CD14-positive monocyte (primary cell): ENCODE measurements at regions not wholly inside any gene's neighbourhood (a gene's known extent, or its start where the extent isn't known, plus 50 kb on each side); places are given as distances from the start of the nearest gene placed in this dataset.

Source experiments
- DNase-seq, 3 donors: peaks; one replicate each; pipeline ENCODE4 v3.0.0-alpha.2; 2011 to 2022
- H2AFZ ChIP-seq: 2 replicates; pipeline ENCODE4 v1.6.0; 2012; ENCODE audit warnings: mild to moderate bottlenecking, low read depth, low read length, inconsistent platforms; ENCODE audit not compliant: insufficient read depth, poor library complexity, severe bottlenecking
- H3K27ac ChIP-seq, 2 donors: 1 replicate in 1 of 2; 2 replicates in 1 of 2; pipeline ENCODE4 v1.5.1; 2012 to 2013; ENCODE audit warnings: low read length in 2 of 2, control low read depth in 1 of 2, inconsistent platforms in 1 of 2, low read depth in 1 of 2, mild to moderate bottlenecking in 1 of 2
- H3K27me3 ChIP-seq, 2 donors: one replicate each; pipeline versions ENCODE4 v1.6.0 to v1.6.1; 2011 to 2013; ENCODE audit warnings: low read length in 2 of 2; ENCODE audit not compliant: control insufficient read depth in 2 of 2, insufficient read depth in 2 of 2
- H3K36me3 ChIP-seq, 2 donors: replicated peaks in 1 of 2; 1 replicate in 1 of 2; 2 replicates in 1 of 2; pipeline versions ENCODE4 v1.5.1 to v1.6.1; 2012 to 2013; ENCODE audit warnings: low read length in 2 of 2, control low read depth in 1 of 2, inconsistent platforms in 1 of 2, mild to moderate bottlenecking in 1 of 2; ENCODE audit not compliant: insufficient read depth in 2 of 2, control insufficient read depth in 1 of 2
- H3K4me1 ChIP-seq, 2 donors: 1 replicate in 1 of 2; 2 replicates in 1 of 2; pipeline versions ENCODE4 v1.5.1 to v1.6.1; 2012 to 2013; ENCODE audit warnings: low read length in 2 of 2, control low read depth in 1 of 2, inconsistent platforms in 1 of 2, mild to moderate bottlenecking in 1 of 2, moderate library complexity in 1 of 2; ENCODE audit not compliant: insufficient read depth in 2 of 2, control insufficient read depth in 1 of 2
- H3K4me2 ChIP-seq: replicated peaks from 2 replicates; pipeline ENCODE3; 2012; ENCODE audit warnings: low read length, moderate library complexity, mild to moderate bottlenecking; ENCODE audit not compliant: poor library complexity, severe bottlenecking; ENCODE audit errors: extremely low read depth
- H3K4me3 ChIP-seq, 3 experiments: fragments of 200-600 bp in 1 of 3; sonication (generic) in 1 of 3; replicated peaks in 1 of 3; 1 replicate in 2 of 3; 2 replicates in 1 of 3; pipeline ENCODE4 v1.5.1; 2011 to 2013; ENCODE audit warnings: low read length in 3 of 3, mild to moderate bottlenecking in 3 of 3, control low read depth in 2 of 3, low read depth in 2 of 3, inconsistent platforms in 1 of 3, moderate library complexity in 1 of 3
- H3K79me2 ChIP-seq: 2 replicates; pipeline ENCODE4 v1.6.0; 2012; ENCODE audit warnings: mild to moderate bottlenecking, control low read depth, inconsistent platforms, low read length, moderate library complexity; ENCODE audit not compliant: insufficient read depth
- H3K9ac ChIP-seq: 2 replicates; pipeline ENCODE4 v1.6.0; 2017; ENCODE audit warnings: low read length, mild to moderate bottlenecking; ENCODE audit not compliant: insufficient read depth, poor library complexity, severe bottlenecking
- H3K9me3 ChIP-seq, 2 donors: replicated peaks in 1 of 2; 1 replicate in 1 of 2; 2 replicates in 1 of 2; pipeline versions ENCODE4 v1.5.1 to v1.6.1; 2012 to 2013; ENCODE audit warnings: low read length in 2 of 2, control low read depth in 1 of 2; ENCODE audit not compliant: control insufficient read depth in 1 of 2, insufficient read depth in 1 of 2
- H4K20me1 ChIP-seq: 2 replicates; pipeline ENCODE4 v1.6.0; 2012; ENCODE audit warnings: mild to moderate bottlenecking, low read length, control low read depth, moderate library complexity; ENCODE audit not compliant: insufficient read depth
- H3K27ac Mint-ChIP-seq, 7 donors: one replicate each; pipeline ENCODE4 v1.8.0; 2020; ENCODE audit warnings: mild to moderate bottlenecking in 7 of 7, mixed read lengths in 7 of 7, moderate library complexity in 6 of 7, inconsistent platforms in 2 of 7
- H3K27me3 Mint-ChIP-seq, 3 donors: one replicate each; pipeline ENCODE4 v1.8.0; 2021 to 2022; ENCODE audit warnings: low read depth in 3 of 3, mild to moderate bottlenecking in 3 of 3, mixed read lengths in 3 of 3, moderate library complexity in 3 of 3, inconsistent platforms in 1 of 3
- H3K36me3 Mint-ChIP-seq, 2 donors: one replicate each; pipeline ENCODE4 v1.8.0; 2020; ENCODE audit warnings: mixed read lengths in 2 of 2, inconsistent platforms in 1 of 2, mild to moderate bottlenecking in 1 of 2
- H3K4me1 Mint-ChIP-seq: one replicate; pipeline ENCODE4 v1.8.0; 2020; ENCODE audit warnings: mild to moderate bottlenecking, mixed read lengths
- H3K4me3 Mint-ChIP-seq, 2 donors: one replicate each; pipeline ENCODE4 v1.8.0; 2020; ENCODE audit warnings: mild to moderate bottlenecking in 2 of 2, mixed read lengths in 2 of 2, moderate library complexity in 1 of 2
- H3K9me3 Mint-ChIP-seq, 7 donors: one replicate each; pipeline ENCODE4 v1.8.0; 2020 to 2022; ENCODE audit warnings: mixed read lengths in 7 of 7, mild to moderate bottlenecking in 6 of 7, moderate library complexity in 6 of 7, inconsistent platforms in 2 of 7
- CTCF ChIP-seq: fragments of 200-600 bp; IDR thresholded peaks from one replicate; pipeline ENCODE4 v1.8.0; 2022; ENCODE audit warnings: antibody characterized with exemption, mild to moderate bottlenecking
- WGBS: methylation state at CpG from one replicate; pipeline ENCODE4 v1.1.5; 2013; ENCODE audit warnings: missing lambda C conversion rate; ENCODE audit not compliant: insufficient coverage; 5-methylcytosine and 5-hydroxymethylcytosine counted together
- intact Hi-C, 2 donors: fragments of 100-400 bp; cut with micrococcal nuclease; formaldehyde crosslinking; loops; one replicate each; pipeline versions ENCODE4 v1.15.0 to v1.15.1; 2023

GRCh38 chr7:115747174-115747573, 283.4 kb downstream of the TFEC start:
- no peaks in the 10 kb centered on the region for H3K4me1 Mint-ChIP-seq
- WGBS: 73% methylated on average over 2 of the region's 4 CpGs
- H3K36me3 Mint-ChIP-seq: no peaks in the 10 kb centered on the region
- no peaks in the 10 kb centered on the region for H3K4me1 ChIP-seq
- no peaks in the 10 kb centered on the region for H4K20me1 ChIP-seq
- H3K4me2 ChIP-seq: no peak overlapping the region
- no peak for DNase-seq
- TF ChIP-seq CTCF: no peak
- H2AFZ ChIP-seq: no peak overlapping the region
- no peaks in the 10 kb centered on the region for H3K79me2 ChIP-seq
- H3K4me3 Mint-ChIP-seq: no peak overlapping the region
- peaks cover 0 to 2% (median 0%) of the 10 kb centered on the region in 3 donors for H3K27me3 Mint-ChIP-seq
- H3K9me3 Mint-ChIP-seq: no peaks in the 10 kb centered on the region
- intact Hi-C loops: no loop called here
- H3K36me3 ChIP-seq: no peaks in the 10 kb centered on the region
- no peak overlapping the region for H3K27ac ChIP-seq
- H3K9me3 ChIP-seq: no peaks in the 10 kb centered on the region
- H3K9ac ChIP-seq: no peak overlapping the region
- no peak overlapping the region for H3K4me3 ChIP-seq
- H3K27me3 ChIP-seq: no peaks in the 10 kb centered on the region
- H3K27ac Mint-ChIP-seq: no peak overlapping the region

- Mint-ChIP-seq H3K4me1 (no peaks in the 10 kb centered on the region), H3K9me3 (peaks cover 0 to 2% (median 0%) of the 10 kb centered on the region in 7 donors), H3K4me3 (no peak overlapping the region), H3K36me3 (no peaks in the 10 kb centered on the region), H3K27ac (no peak overlapping the region), H3K27me3 (no peaks in the 10 kb centered on the region)
- no peaks in the 10 kb centered on the region for H3K27me3 ChIP-seq
- DNase-seq: no peak
- no peak overlapping the region for H3K9ac ChIP-seq
- H3K9me3 ChIP-seq: no peaks in the 10 kb centered on the region
- no peak overlapping the region for H2AFZ ChIP-seq
- intact Hi-C loops: no loop called here
- no peak overlapping the region for H3K4me3 ChIP-seq
- H3K4me2 ChIP-seq: no peak overlapping the region
- H3K79me2 ChIP-seq: no peaks in the 10 kb centered on the region
- no peaks in the 10 kb centered on the region for H3K4me1 ChIP-seq
- H3K36me3 ChIP-seq: no peaks in the 10 kb centered on the region
- TF ChIP-seq CTCF: no peak
- no peak overlapping the region for H3K27ac ChIP-seq
- no peaks in the 10 kb centered on the region for H4K20me1 ChIP-seq
Measured at GRCh38 chr7:115740043-115740442, 290.5 kb downstream of the TFEC start.
